HS-27A (cell line): ENCODE measurements at regions not wholly inside any gene's neighbourhood (a gene's known extent, or its start where the extent isn't known, plus 50 kb on each side); places are given as distances from the start of the nearest gene placed in this dataset.
"Not testable (repeated sequence)": the region's sequence is repeated elsewhere in the genome, so short reads cannot be mapped to it uniquely, and the experiment has no call there.

Experiments used
- DNase-seq: peaks from one replicate; pipeline ENCODE4 v3.0.0-alpha.2; 2012; ENCODE audit warnings: low read depth, missing footprints

DNA sequence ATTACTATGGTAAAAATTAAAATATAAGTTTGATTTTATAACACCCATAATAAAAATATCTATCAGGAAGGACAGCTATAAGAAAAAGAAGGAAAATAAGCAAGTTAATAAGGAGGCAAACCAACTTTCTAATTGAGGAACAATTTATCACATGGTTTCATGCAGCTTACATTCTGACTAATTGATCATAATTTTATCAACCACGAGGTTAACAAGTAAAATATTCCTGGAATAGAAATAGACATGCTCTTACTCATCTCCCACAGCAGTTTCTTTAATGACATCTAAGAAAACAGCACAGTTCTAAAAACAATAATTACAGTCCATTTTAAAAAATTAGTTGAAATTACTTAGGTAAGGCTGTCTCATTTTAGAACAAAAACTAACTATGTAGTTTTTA, 130.8 kb upstream of the KRR1 start:
- DNase-seq = no peak

DNA sequence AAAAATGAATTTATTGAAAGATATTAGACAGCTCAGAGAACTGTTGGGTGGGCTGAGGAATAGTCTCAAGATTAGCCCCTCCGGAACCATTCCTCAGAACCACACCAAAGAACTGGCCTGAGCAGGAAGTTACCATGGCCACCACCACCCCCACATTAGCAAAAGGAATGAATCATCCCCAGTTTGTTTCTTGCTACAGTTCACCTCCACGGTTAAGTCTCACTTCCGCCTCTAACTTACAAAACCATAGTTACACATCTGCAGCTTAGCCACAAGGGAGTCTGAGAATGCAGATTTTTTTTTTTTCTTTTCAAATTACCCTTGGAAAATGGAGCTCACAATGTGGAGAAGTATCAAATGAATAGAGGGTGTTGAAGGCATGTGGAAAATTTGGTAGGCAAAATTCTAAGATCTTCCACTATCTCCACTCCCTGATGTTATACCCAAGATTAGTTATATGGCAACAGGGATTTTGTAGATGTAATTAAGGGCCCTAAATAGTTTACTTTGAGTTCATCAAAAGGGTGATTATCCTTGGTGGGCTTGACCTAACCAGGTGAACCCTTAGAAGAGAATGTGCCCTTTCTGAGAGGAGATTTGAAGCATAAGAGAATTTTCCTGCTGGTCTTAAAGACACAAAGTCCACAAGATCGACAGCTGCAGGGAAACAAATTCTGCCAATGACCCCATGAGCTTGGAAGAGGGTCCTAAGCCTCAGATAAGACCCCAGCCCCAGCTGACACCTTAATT, 129.8 kb upstream of the KRR1 start:
- DNase-seq = no peak

DNA sequence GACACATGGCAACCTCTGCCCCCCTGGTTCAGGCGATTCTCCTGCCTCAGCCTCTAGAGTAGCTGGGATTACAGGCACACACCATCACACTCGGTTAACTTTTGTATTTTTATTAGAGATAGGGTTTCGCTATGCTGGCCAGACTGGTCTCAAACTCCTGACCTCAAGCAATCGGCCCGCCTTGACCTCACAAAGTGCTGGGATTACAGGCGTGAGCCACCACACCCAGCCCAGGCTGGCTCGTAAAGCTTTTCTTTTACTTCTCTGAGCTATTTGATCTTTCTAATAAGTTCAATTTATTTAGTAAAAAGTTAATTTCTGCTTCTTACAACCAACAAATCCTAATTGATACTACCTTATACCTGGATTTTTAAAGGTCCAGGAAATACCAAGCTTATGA, 127.4 kb upstream of the KRR1 start:
- DNase-seq = no peak

DNA sequence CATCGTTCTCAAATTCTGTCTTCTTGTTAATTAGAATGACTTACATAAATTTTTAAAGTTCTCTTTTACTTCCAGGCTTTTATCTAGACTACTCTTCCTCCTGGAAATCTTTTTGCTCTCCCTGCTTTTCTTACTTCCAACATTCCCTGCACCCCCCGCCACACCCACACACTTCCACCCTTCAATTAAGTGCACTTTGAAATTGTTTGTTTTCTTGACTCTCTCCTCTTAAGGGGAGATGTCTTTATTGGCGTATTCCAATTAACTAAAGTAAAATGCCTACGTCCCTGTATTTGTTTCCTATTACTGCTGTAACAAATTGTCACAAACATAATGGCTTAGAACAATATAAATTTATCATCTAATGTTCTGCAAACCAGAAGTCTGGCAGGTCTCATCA, 125.2 kb upstream of the KRR1 start:
- no peak for DNase-seq

DNA sequence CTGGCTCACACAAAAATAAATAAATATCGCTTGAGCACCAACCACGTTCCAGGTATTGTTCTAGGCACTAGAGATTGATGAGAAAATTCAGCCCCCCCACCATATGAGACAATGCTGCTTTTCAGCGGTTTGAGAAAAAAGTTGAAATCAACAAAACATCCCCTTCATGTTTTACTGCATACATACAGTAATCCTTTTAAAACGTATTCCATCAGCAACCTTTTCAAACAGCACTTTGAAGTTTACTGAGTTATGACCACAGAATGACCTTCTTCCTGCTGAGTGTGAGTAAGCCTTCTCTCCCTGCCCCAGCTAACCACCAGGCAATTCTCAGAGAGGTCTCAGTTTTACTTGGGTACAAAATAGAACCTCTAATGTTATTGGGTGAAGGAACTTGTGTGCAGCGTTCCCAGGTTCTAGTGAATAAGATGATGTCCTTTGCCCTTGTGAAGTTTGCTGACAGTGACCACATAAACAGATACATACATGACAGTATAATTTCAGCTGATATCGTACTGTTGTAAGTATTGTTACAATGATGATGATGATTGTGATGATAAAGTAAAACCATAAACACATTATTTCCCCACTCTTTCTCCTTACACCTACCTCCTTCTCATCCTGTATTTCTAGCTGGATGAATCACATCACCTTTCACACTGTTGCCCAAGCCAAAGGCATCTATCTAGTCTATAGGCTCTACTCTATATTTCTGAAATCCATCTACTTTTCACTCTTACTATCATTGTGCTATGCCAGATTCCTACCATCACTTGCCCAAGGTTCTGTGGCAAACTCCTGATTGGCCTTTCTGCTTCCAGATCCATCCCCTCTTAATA, 124.4 kb upstream of the KRR1 start:
- no peak for DNase-seq

DNA sequence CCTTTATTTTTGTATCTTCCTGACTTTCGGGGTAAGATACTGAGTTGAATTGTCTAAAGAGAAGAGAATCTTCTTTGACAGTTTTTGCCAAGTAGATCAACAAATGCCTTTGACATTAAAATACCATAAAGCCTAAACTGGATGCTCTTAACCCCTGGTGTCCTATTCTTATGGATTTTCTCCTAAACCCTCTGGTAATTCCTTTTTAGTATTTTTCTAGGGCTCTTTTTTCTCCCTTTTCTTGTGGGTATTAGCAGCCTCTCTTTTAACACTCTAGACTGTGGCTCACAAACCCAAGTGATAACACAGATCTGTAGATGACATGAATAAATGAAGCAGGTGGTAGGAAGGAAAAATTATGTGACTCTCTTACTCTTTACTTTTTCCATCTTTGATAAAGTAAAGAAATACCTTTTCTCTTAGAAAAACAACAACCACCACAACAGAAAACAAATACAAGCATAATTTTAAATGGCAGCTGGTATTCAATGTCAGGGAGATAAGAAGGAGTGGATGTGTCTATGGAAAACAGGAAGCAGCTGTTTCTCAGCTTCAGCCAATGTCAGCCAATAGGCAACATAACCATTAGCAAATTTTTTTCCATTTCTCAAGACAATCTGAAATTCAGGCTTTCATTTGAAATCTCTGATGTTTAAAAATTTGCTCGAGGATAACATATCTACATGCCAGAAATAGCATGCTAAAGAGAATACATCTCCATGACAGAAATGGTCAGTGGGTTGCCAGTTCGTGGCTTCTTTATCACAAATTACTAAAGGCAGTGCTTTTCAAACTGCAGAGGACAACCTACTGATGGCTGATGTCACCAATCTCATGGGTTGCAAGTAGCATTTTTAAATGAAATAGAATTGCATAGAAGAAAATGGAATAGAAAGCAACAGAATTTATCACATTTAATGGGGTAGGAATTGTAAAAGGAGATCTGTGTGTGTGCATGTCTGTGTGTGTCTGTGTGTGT, 123.1 kb upstream of the KRR1 start:
- no peak for DNase-seq

DNA sequence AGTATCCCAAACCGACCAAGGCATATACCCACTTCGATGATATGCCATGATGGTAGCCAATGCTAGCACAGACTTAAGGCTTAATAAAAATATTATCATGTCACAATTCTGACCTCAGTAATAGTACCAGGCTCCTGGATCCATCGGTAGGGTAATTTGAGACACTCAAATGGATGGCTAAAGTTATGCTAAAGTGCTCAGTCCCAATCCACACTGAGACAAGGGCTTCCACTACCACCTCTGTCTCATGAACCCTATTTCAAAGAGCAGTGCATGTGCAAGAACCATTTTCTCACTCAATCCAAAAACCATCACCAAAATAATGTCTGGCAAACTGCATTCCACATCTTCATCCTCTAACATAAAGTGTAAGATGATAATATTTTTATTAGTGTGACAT, 122.4 kb upstream of the KRR1 start:
- no peak for DNase-seq

DNA sequence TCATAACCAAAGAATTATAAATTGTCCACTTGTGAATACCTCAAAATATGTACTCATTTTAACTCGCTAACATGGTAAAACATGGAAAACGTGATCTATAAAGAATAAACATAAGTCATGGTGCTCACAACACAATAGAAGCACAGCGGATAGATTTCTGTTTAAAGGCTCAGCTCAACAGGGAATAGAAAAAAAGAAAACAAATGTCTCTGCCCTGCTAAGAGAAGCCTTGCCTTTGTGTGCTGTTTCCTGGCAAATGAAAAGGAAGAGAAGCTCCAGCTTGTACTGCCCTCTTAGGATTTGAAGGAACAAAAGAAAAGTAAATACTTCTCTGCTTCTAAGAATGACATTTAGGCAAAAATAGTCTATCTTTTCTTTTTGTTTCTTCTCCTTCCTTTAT, 121.0 kb upstream of the KRR1 start:
- no peak for DNase-seq

DNA sequence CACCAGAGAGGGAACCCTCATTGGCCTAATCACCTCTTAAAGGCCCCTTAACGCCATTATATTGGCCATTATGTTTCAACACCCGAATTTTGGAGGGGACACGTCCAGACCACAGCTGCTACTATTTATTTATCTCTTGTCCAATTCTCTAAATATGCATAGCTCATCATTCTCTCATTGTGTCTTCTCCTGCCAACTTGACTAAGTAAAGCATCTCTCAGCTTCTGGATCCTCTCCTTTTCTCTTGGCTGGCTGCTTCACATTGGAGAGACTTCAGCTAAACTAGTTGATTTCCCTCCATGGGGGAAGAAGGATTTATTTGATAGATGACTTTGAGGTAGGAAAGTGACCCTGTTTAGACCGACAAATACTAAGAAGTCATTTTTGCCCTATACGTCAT, 120.4 kb upstream of the KRR1 start:
- DNase-seq = no peak

GRCh38 chr12:75630091-75630490, 118.7 kb upstream of the KRR1 start:
- no peak for DNase-seq

GRCh38 chr12:75628916-75629315, 117.5 kb upstream of the KRR1 start:
- no peak for DNase-seq

GRCh38 chr12:75628511-75628910, 117.1 kb upstream of the KRR1 start:
- DNase-seq = no peak

- DNase-seq = peak; percentile 61
Measured at GRCh38 chr12:75623631-75624154, 112.3 kb upstream of the KRR1 start.

- no peak for DNase-seq
Measured at GRCh38 chr12:75622492-75622891, 111.1 kb upstream of the KRR1 start.

DNA sequence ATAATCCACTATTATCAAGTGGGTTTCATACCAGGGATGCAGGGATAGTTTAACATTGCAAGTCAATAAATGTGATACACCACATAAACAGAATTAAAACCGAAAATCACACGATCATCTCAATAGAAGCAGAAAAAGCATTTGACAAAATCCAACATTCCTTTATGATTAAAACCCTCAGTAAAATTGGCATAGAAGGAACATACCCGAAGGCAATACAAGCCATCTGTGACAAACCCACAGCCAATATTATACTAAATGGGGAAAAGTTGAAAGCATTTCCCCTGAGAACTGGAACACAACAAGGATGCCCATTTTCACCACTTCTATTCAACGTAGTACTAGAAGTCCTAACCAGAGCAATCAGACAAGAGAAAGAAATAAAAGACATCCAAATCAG, 103.0 kb upstream of the KRR1 start:
- DNase-seq = not testable (repeated sequence)

- DNase-seq = no peak
Measured at GRCh38 chr12:75613981-75614380, 102.6 kb upstream of the KRR1 start.

DNA sequence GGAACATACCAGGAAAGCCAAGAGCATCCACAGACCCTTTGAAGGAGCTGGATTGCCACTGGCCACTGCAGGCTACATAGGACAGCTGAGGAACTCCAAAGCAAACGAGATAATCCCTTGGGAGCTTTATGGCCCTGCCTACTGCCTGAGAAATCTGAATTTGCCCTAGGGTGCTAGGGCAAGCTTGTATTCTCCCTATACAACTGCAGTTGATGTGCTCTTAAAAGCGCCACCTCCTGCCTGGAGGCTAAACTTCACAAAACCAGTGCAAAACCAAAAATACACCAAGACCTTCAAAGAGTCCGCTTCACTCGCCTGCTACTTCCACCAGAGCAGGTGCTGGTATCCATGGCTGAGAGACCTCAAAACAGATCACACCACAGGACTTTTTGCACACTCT, 99.6 kb upstream of the KRR1 start:
- no peak for DNase-seq

DNA sequence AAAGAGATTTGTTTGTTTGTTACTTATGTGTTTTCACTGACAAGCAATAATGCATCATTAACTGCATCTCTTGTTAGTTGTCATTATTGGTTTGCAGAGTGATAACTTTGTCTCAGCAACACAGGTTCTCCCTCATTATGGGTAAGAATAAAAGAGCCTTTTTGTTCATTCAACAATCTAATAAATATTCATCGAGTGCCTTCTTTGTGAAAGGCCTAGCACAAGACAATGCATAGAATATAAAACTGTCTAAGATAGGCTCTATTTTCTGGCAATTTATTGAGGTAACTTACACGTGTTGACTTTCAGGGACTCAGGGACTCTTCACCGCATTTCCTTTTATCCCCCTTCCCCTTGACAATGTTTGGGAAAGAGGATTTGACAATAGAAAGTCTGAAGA, 95.5 kb upstream of the KRR1 start:
- DNase-seq = no peak

- no peak for DNase-seq
Measured at GRCh38 chr12:75606151-75606550, 94.7 kb upstream of the KRR1 start.

DNA sequence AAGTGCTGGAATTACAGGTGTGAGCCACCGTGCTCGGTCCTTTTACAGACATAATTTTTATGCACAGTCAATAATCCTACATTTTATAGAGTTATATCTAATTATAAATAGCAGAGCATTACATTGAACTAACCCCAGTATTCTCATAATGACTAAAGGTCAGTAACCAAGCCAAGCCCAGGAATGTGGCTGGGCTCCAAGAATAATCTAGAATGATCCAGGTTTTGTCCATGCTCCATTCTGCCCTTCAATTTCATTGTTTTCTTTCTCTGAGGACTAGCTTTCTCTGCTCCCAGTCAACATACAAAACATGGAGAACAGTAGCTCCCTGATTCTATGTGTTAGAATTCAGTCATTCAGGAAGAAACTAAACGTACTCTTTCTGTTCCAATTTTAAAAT, 92.1 kb upstream of the KRR1 start:
- DNase-seq = no peak

DNA sequence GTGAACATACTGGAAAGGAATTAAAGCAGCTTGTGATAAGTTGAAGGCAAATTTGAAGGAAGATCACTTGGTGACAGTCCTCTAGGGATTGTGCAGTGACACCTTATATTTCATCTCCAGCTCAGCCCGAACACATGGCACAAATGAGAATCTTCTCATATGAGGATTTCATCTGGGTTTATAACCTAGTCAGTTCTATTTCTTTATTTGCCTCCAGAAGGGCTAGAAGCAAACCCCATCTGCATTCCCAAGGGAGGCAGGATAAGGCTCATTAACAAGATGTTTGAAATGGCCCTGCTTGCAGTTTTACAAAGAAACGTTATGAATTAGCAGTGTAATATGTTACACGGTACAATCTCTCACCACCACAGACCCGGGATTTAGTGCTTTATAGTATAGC, 90.7 kb upstream of the KRR1 start:
- no peak for DNase-seq

DNA sequence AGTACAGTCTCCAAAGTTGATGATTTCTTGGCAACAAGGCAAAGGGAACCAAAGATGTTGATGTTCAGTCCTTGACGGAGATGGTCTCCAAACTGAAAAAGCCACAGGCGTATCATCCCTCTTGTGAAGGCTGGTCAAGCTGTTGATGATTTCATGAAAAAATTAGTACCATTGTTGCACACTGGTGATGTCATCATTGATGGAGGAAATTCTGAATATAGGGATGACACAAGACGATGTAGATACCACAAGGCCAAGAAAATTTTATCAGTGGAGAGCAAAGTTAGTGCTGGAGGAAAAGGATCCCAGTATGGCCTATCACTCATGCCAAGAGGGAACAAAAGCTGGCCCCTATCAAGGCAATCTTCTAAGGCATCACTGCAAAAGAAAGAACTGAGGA, 88.7 kb upstream of the KRR1 start:
- DNase-seq = no peak
